Left ventricle myocardium superior (tissue), 1 donor: ENCODE measurements at regions not wholly inside any gene's neighbourhood (a gene's known extent, or its start where the extent isn't known, plus 50 kb on each side); places are given as distances from the start of the nearest gene placed in this dataset.

Experiments
- ATAC-seq: fragments of 200-7000 bp; cut with Tn5 transposase; one replicate; pipeline ENCODE4 v1.9.1; 2020; ENCODE audit warnings: mild to moderate bottlenecking, moderate library complexity
- DNase-seq: peaks from one replicate; pipeline ENCODE4 v3.0.0-alpha.2; 2020
- intact Hi-C: fragments of 100-400 bp; cut with micrococcal nuclease; formaldehyde crosslinking; loops from one replicate; pipeline ENCODE4 v1.11.0; 2022
- donor health status: DM: no; HTN: yes; CAD: no; lungs with severe emphysema.

- peak; percentile 35 for ATAC-seq
- no peak for DNase-seq
- intact Hi-C loops: no loop called here
Observed at GRCh38 chrX:10021461-10022272, 54.5 kb downstream of the CLDN34 start.

GRCh38 chrX:10022273-10022541, 55.0 kb downstream of the CLDN34 start:
- intact Hi-C loops: no loop called here
- no peak for DNase-seq
- no peak for ATAC-seq

DNA sequence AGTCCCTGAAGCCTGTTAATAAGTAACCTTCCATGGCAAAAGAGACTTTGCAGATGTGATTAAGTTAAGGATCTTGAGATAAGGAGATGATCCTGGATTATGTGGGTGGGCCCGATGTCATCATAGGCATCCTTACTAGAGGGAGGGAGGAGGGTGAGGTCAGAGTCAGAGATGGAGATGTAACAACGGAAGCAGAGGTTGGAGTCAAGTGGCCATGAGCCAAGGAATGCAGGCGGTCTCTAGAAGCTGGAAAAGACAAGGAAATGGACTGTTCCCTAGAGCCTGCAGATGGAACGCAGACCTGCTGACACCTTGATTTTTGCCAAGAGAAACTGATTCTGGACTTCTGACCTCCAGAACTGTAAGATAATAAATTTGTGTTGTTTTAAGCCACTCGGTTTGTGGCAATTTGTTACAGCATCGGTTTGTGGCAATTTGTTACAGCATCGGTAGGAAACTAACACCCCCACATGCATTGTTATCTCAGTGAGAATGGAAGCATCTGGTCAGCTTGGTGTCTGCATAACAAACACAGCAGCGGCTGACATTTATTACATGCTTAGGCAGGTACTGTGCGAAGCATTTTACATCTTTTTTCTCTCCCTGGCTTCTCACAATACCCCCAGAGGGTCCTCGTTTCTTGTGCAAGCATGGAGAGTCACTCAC, 55.6 kb downstream of the CLDN34 start:
- intact Hi-C loops: no loop called here
- DNase-seq: peak; percentile 55
- peak; percentile 82 for ATAC-seq

DNA sequence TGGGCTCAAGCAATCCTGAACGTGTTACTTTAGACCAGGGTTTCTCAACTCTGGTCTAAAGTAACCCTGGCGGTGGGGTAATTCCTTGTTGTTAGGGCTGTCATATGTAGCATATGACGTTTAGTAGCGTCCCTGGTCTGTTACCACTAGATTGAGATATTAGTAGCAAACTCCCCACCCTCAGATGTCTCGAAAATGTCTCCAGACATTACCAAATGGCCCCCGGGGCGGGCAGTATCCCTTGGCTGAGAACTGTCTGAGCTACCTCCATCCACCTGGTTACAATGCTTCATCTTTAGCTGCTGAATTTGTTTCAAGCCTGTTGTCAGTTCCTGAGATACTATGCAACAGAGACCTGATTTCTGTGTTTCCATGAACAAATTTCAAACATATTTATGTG, 56.7 kb downstream of the CLDN34 start:
- ATAC-seq (no peak), DNase-seq (no peak)
- intact Hi-C loops: no loop called here

- intact Hi-C loops: no loop called here
- no peak for ATAC-seq
Observed at GRCh38 chrX:10025742-10026493, 58.8 kb downstream of the CLDN34 start.

GRCh38 chrX:10028283-10029104, 61.3 kb downstream of the CLDN34 start:
- ATAC-seq (no peak), DNase-seq (no peak)

More at GRCh38 chrX:10025742-10026493, 58.8 kb downstream of the CLDN34 start:
- no peak for DNase-seq

DNA sequence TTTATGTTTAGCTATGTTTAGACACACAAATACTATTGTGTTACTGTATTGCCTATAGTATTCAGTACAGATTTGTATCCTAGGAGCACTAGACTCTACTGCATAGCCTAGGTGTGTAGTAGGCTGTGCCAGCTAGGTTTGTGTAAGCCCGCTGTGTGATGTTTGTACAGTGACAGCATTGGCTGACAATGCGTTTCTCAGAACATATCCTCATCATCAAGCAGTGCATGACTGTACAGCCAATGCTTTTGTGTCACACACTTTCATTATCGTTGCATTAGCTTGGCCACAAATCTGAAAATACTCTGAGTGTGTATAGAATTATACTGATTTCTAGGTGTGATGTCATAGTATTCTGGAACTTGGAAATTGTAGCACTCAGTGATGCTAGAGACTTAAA, 63.4 kb downstream of the CLDN34 start:
- no peak for ATAC-seq
- intact Hi-C loops: no loop called here

More at GRCh38 chrX:10028283-10029104, 61.3 kb downstream of the CLDN34 start:
- intact Hi-C loops: no loop called here

GRCh38 chrX:10031746-10032145, 64.6 kb downstream of the CLDN34 start:
- ATAC-seq (peak; percentile 11), DNase-seq (no peak)
- intact Hi-C loops: no loop called here

More for the DNA sequence above, 63.4 kb downstream of the CLDN34 start:
- DNase-seq: no peak

DNA sequence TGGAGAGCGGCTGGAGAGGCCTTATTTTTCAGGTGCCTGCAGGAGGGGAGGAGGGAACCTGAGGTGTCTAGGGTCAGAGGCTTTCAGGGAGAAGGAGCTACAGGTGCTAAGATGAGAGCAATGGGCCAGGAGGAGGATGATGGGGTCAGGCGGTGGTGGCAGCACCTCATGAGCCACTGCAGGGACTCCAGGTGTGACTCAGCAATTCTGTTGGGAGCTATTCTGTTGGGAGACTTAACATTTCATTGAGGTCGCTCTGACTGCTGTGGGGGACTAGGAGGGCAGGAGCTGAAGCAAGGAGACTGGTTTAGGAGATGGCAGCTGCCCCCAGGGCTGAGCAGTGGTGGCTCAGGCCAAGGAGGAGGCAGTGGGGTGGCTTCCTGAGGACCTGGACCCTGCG, 65.0 kb downstream of the CLDN34 start:
- intact Hi-C loops: no loop called here
- DNase-seq: no peak
- peak; percentile 30 for ATAC-seq

- DNase-seq (no peak), ATAC-seq (peak; percentile 57)
- intact Hi-C loops: no loop called here
Observed at GRCh38 chrX:10033375-10034007, 66.3 kb downstream of the CLDN34 start.

DNA sequence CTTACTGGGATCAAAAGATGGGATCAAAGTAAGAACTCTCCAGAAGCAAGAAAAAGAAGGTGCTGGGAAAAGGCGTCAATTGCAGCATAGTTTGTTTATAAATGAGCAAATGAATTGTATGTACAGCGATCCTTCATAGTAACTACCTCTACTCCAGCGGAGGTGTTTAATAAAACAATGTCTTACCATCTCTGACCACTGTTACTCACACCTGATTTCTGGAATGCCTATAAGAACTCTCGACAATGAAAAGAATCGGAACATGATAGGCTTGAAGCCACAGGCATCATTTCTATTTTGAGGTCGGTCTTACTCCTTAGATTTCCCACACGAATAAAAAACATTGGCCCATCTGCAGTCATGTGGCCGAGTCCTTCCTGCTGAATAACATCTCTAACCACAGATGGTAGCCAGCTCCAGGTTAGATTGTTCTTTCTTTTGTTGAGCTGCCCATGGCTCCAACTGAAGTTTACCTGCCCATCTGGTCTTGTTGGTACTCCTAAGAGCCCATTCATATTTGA, 67.6 kb downstream of the CLDN34 start:
- intact Hi-C loops: no loop called here
- ATAC-seq (no peak), DNase-seq (no peak)

DNA sequence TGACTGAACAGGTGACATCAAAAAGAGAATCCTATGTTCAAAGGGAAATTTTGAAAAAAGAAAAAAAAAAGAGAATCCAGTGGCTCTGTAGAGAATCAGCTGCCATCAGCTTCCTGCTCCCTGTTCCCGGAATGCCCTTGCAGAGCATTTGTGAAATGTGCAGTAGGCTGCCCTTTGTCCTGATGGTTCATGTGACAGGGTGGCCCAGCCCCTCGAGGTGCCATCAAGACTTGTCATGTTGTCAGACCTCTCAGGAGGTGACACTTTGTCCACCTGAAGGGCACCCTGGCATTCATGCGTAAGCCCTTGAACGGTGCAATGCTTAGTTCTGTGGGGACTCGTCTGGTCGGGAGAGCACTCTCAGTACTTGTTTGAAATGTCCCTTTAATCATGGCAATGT, 71.4 kb downstream of the CLDN34 start:
- ATAC-seq (peak; percentile 38), DNase-seq (no peak)
- intact Hi-C loops: no loop called here

DNA sequence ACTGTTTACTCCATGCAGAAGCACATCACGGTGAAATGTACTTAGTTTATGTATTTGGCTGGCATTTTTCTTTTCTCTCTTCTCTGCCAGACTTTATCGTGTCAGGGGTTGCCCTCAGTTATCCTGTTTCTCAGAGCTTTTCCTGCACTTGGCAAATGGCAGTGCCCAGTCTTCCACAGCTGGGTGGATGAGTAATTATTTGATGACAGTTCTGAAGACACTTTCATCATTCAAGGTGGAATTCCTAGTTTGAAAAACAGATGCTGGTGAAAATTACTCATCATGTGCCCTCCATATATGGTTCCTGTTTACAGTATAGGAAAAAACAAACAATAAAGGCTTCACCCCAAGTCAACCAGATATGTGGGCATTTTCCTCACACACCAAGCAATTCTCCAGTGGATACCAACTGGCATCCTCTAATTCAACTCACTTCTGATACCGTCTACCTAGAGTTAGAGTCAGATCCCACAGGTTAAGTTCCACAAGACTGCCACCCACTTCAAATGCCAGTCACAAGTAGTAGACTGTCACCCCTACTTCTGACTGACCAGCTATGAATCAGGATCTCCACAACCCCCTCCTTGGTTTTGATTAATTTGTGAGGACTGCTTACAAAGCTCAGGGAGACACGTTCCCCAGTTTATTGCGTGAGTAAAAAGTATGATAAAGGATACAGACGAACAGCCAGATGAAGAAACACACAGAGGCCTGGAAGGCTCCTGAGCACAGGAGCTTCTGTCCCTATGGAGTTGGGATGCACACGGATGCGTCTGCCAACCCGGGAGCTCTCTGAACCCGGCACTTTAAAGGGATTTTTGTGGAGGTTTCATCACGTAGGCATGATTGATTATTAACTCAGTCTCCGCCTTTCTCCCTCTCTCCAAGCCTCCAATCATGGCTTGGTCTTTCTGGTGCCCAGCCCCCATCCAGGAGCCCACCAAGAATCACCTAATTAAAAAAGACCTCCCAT, 72.9 kb downstream of the CLDN34 start:
- ATAC-seq (no peak), DNase-seq (no peak)
- intact Hi-C loops: no loop called here

GRCh38 chrX:10040961-10041360, 73.8 kb downstream of the CLDN34 start:
- DNase-seq (no peak), ATAC-seq (no peak)
- intact Hi-C loops: no loop called here

DNA sequence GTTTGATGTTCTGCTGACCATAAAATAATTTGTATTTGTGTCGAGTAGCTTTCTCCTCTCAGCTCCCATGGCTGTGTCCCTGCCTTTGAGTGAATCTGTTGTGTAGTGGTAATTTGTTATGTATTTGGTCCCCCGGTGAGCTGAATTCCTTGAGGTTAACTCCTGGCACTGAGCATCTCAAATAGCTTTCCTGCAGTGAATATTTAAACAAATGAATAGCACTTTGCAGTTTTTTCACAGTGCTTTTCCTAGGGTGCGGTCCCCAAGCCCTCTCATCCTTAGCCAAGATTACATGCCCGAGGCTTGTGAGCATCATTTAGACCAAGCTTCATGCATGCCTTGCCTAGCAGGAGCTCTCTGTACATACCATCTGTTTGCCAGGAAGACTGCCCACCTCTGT, 74.2 kb downstream of the CLDN34 start:
- ATAC-seq: no peak
- DNase-seq: no peak
- intact Hi-C loops: no loop called here

DNA sequence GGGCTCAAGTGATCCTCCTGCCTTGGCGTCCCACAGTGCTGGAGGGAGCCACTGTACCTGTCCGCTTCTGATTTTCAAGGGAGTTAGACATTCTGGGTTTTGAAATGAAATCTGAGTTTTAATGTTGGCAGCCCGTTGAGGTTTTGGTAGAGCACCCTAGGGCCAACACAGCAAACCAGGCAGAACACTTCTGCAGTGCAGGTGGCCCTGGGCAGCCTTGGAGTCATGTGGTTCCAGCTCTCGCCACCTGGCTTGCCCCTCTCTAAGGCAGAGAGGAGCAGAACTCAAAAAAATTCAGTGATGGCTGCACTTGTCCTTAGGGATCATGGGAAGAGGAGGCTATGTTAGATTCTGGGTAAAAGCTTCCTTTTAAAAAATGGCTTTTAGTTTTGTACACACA, 74.9 kb downstream of the CLDN34 start:
- intact Hi-C loops: no loop called here
- DNase-seq (no peak), ATAC-seq (no peak)

- no peak for ATAC-seq
- DNase-seq: no peak
- intact Hi-C loops: no loop called here
Observed at GRCh38 chrX:10043386-10043785, 76.2 kb downstream of the CLDN34 start.

GRCh38 chrX:10044021-10044420, 76.9 kb downstream of the CLDN34 start:
- DNase-seq (no peak), ATAC-seq (no peak)
- intact Hi-C loops: no loop called here
